Transverse colon (tissue), 4 donors: ENCODE measurements at regions not wholly inside any gene's neighbourhood (a gene's known extent, or its start where the extent isn't known, plus 50 kb on each side); places are given as distances from the start of the nearest gene placed in this dataset.

Experiments used
- DNase-seq: peaks from one replicate; pipeline ENCODE4 v3.0.0-alpha.2; 2019
- H3K27ac ChIP-seq, 4 donors: fragments of 200-600 bp; sonication (generic); 2 replicates each; pipeline ENCODE4 v1.5.1; 2016 to 2018; ENCODE audit warnings: inconsistent platforms in 4 of 4
- H3K27me3 ChIP-seq: fragments of 200-600 bp; sonication (generic); 2 replicates; pipeline ENCODE4 v1.5.1; 2017; ENCODE audit warnings: inconsistent platforms
- H3K36me3 ChIP-seq, 4 donors: fragments of 200-600 bp; sonication (generic); 2 replicates each; pipeline ENCODE4 v1.5.1; 2017 to 2019; ENCODE audit warnings: inconsistent platforms in 4 of 4
- H3K4me1 ChIP-seq, 4 donors: fragments of 200-600 bp; sonication (generic); 2 replicates each; pipeline ENCODE4 v1.5.1; 2017 to 2020; ENCODE audit warnings: inconsistent platforms in 4 of 4
- H3K4me3 ChIP-seq, 4 donors: fragments of 200-600 bp; sonication (generic); 1 replicate in 1 of 4; 2 replicates in 3 of 4; pipeline versions ENCODE4 v1.5.1 to v1.6.1; 2017 to 2019; ENCODE audit warnings: inconsistent platforms in 4 of 4
- H3K9me3 ChIP-seq, 2 donors: fragments of 200-600 bp; sonication (generic); 2 replicates each; pipeline ENCODE4 v1.5.1; 2017 to 2019; ENCODE audit warnings: inconsistent platforms in 2 of 2
- EP300 ChIP-seq: sonication (generic); formaldehyde crosslinking; IDR thresholded peaks from one replicate; pipeline ENCODE4 v1.6.1; 2017; ENCODE audit warnings: antibody characterized with exemption, low read depth
- POLR2A ChIP-seq: fragments of 450-650 bp; IDR thresholded peaks from one replicate; pipeline ENCODE4 v1.6.1; 2016; ENCODE audit warnings: antibody characterized with exemption, mild to moderate bottlenecking, moderate library complexity
- POLR2AphosphoS5 ChIP-seq, 3 donors: sonication (generic); formaldehyde crosslinking; IDR thresholded peaks; one replicate each; pipeline ENCODE4 v1.6.1; 2016; ENCODE audit warnings: antibody characterized with exemption in 3 of 3
- WGBS, 2 donors: methylation state at CpG; one replicate each; pipeline ENCODE4 v1.1.5; 2018; ENCODE audit warnings: low coverage in 1 of 2; 5-methylcytosine and 5-hydroxymethylcytosine counted together
- in situ Hi-C, 4 donors: fragments of 200-750 bp; cut with MboI; loops; one replicate each; pipeline versions ENCODE4 v1.15.0 to v1.15.1; 2017; ENCODE audit warnings: low sequenced_read_pairs in 3 of 4, low pct_ligation_motif_present in 1 of 4, low pct_unique_long_range_greater_than_20kb in 1 of 4
- intact Hi-C: fragments of 100-400 bp; cut with DNase I; formaldehyde crosslinking; loops from one replicate; pipeline ENCODE4 v1.15.1; 2023; ENCODE audit warnings: low total_unique reads
- TF ChIP-seq, protein P1 (sequence below), 5 experiments: fragments of 200-600 bp in 3 of 5; fragments of 450-650 bp in 2 of 5; sonication (generic) in 3 of 5; IDR thresholded peaks; 1 replicate in 2 of 5; 2 replicates in 3 of 5; pipeline ENCODE4 v1.5.1; 2016 to 2017; ENCODE audit warnings: antibody characterized with exemption in 5 of 5, inconsistent platforms in 3 of 5, mild to moderate bottlenecking in 2 of 5, moderate library complexity in 1 of 5

GRCh38 chr7:79563821-79564522, 110.5 kb upstream of the MAGI2 start:
- Histone ChIP-seq H3K9me3 (no peaks in the 10 kb centered on the region), H3K27ac (no peak overlapping the region), H3K4me1 (no peaks in the 10 kb centered on the region), H3K36me3 (no peaks in the 10 kb centered on the region), H3K4me3 (no peak overlapping the region), H3K27me3 (no peaks in the 10 kb centered on the region)
- TF ChIP-seq EP300 (no peak), POLR2A (no peak), POLR2AphosphoS5 (IDR thresholded peaks at IDR 0.05) (no peak)
- TF ChIP-seq, protein P1, sequence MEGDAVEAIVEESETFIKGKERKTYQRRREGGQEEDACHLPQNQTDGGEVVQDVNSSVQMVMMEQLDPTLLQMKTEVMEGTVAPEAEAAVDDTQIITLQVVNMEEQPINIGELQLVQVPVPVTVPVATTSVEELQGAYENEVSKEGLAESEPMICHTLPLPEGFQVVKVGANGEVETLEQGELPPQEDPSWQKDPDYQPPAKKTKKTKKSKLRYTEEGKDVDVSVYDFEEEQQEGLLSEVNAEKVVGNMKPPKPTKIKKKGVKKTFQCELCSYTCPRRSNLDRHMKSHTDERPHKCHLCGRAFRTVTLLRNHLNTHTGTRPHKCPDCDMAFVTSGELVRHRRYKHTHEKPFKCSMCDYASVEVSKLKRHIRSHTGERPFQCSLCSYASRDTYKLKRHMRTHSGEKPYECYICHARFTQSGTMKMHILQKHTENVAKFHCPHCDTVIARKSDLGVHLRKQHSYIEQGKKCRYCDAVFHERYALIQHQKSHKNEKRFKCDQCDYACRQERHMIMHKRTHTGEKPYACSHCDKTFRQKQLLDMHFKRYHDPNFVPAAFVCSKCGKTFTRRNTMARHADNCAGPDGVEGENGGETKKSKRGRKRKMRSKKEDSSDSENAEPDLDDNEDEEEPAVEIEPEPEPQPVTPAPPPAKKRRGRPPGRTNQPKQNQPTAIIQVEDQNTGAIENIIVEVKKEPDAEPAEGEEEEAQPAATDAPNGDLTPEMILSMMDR (IDR thresholded peaks at IDR 0.05) = no peak
- in situ Hi-C loops = no loop called here
- intact Hi-C loops = no loop called here
- DNase-seq = no peak
- 92 to 94% methylated on average over 2 of the region's 2 CpGs for WGBS, 2 donors

- no peak for TF ChIP-seq POLR2AphosphoS5 (IDR thresholded peaks at IDR 0.05)
- TF ChIP-seq EP300 = no peak
- no peak for TF ChIP-seq POLR2A
- TF ChIP-seq, protein P1 (IDR thresholded peaks at IDR 0.05) = no peak
- 88 to 89% methylated on average over 1 of the region's 1 CpG for WGBS, 2 donors
- in situ Hi-C loops (no loop called here), intact Hi-C loops (no loop called here)
- no peak overlapping the region for H3K4me3 ChIP-seq
- no peaks in the 10 kb centered on the region for H3K4me1 ChIP-seq
- no peaks in the 10 kb centered on the region for H3K27me3 ChIP-seq
- H3K27ac ChIP-seq = no peak overlapping the region
- DNase-seq = no peak
- H3K36me3 ChIP-seq = no peaks in the 10 kb centered on the region
- no peaks in the 10 kb centered on the region for H3K9me3 ChIP-seq
Observed at GRCh38 chr7:79555571-79555970, 102.1 kb upstream of the MAGI2 start.

DNA sequence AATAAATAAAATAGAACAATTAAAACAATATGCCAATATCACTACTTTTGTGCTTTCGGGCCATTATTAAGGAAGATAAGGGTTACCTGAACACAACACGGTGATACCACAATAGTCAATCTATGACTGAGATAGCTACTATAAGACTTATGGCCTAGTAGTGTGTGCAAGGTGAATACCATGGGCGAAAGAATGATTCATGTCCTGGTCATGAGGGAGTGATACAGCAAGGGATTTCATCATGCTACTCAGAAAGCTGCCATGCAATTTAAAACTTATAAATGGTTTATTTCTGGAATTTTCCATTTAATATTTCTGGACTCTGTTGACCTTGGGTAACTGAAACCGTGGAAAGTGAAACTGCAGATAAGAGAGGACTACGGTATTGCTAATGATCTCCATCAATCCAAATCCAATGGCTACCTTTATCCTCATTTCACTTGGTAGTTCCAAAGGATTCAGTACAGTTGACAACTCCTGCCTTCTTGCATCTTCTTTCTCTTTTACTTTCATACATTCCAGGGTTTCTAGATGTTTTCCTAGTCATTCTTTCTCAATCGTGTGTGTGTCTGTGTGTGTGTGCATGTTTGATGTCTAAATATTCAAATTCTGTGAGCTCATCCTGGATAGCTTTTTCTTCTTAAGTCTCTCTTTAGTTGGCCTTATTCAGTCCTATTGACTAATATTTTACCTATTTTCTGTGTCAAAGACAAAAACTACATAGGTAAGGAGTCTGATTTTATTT, 100.5 kb upstream of the MAGI2 start:
- H3K27ac ChIP-seq = no peak overlapping the region
- H3K27me3 ChIP-seq = no peaks in the 10 kb centered on the region
- no peak overlapping the region for H3K4me3 ChIP-seq
- in situ Hi-C loops = no loop called here
- H3K9me3 ChIP-seq = no peaks in the 10 kb centered on the region
- intact Hi-C loops = no loop called here
- 84 to 85% methylated on average over 6 of the region's 6 CpGs for WGBS, 2 donors
- H3K4me1 ChIP-seq = no peaks in the 10 kb centered on the region
- TF ChIP-seq POLR2AphosphoS5 (IDR thresholded peaks at IDR 0.05) (no peak), EP300 (no peak), POLR2A (no peak)
- TF ChIP-seq, protein P1 (IDR thresholded peaks at IDR 0.05) = no peak
- no peaks in the 10 kb centered on the region for H3K36me3 ChIP-seq
- DNase-seq = no peak

GRCh38 chr7:79552463-79552862, 99.0 kb upstream of the MAGI2 start:
- H3K9me3 ChIP-seq = no peaks in the 10 kb centered on the region
- TF ChIP-seq, protein P1 (IDR thresholded peaks at IDR 0.05) = no peak
- no peak for TF ChIP-seq POLR2AphosphoS5 (IDR thresholded peaks at IDR 0.05)
- TF ChIP-seq POLR2A = no peak
- no peak for TF ChIP-seq EP300
- in situ Hi-C loops (no loop called here), intact Hi-C loops (no loop called here)
- no peaks in the 10 kb centered on the region for H3K36me3 ChIP-seq
- no peak overlapping the region for H3K4me3 ChIP-seq
- H3K4me1 ChIP-seq = no peaks in the 10 kb centered on the region
- no peak overlapping the region for H3K27ac ChIP-seq
- DNase-seq = no peak
- no peaks in the 10 kb centered on the region for H3K27me3 ChIP-seq
